Activated CD4-positive, alpha-beta T cell treated with anti-CD3 and anti-CD28 coated beads, Interleukin-2, amount 50 U/mL, for 16 hours (primary cell): ENCODE measurements at regions not wholly inside any gene's neighbourhood (a gene's known extent, or its start where the extent isn't known, plus 50 kb on each side); places are given as distances from the start of the nearest gene placed in this dataset.
"Not testable (repeated sequence)": the region's sequence is repeated elsewhere in the genome, so short reads cannot be mapped to it uniquely, and the experiment has no call there.

Source experiments
- DNase-seq: peaks from one replicate; pipeline ENCODE4 v3.0.0-alpha.2; 2020

GRCh38 chr4:115537387-115537786, 424.0 kb upstream of the NDST4 start:
- DNase-seq, result no peak

GRCh38 chr4:115529126-115529525, 415.7 kb upstream of the NDST4 start:
- no peak for DNase-seq

DNA sequence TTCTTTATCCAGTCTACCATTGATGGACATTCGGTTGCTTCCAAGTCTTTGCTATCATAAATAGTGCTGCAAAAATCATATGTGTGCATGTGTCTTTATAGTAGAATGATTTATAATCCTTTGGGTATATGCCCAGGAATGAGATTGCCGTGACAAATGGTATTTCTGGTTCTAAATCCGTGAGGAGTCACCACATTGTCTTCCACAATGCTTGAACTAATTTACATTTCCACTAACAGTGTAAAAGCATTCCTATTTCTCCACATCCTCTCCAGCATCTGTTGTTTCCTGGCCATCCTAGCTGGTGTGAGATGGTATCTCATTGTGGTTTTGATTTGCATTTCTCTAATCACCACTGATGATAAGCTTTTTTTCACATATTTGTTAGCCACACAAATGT, 406.1 kb upstream of the NDST4 start:
- DNase-seq, result not testable (repeated sequence)

DNA sequence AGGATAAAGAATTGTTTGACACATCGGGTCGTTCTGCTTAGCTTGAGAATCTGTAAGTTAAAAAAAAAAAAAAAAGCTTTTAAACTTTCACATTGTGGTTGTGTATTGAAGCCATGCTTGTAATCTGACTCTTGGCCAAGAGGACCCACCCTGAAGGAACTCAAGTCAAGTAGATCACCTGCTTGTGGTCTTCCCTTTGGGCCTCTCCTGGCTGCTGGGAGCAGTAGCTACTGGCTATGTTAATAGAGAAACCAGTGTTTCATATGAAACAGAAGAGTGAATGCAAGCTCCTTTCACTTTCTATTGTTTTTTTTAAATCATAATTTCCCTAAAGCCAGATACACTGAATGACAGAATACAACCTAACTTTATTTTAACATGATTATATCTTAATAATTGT, 402.4 kb upstream of the NDST4 start:
- no peak for DNase-seq

GRCh38 chr4:115515366-115515765, 401.9 kb upstream of the NDST4 start:
- no peak for DNase-seq

DNA sequence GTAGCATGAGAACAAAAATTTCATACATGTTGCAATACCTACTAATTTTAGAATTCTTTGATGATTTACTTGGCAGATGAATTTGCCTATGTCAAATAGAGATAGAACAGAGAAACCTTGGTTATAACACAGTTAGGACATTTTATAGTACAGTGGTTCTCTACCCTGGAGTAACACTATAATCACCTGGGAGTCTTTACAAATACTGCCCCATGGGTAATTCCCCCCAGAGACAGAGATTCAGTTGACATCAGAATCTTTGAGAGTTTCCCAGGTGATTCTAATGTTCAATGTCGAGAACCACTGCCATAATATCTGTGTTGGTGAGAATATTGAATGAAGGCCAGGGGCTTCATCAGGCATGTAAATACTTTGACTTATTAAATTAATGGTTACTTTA, 401.3 kb upstream of the NDST4 start:
- no peak for DNase-seq

DNA sequence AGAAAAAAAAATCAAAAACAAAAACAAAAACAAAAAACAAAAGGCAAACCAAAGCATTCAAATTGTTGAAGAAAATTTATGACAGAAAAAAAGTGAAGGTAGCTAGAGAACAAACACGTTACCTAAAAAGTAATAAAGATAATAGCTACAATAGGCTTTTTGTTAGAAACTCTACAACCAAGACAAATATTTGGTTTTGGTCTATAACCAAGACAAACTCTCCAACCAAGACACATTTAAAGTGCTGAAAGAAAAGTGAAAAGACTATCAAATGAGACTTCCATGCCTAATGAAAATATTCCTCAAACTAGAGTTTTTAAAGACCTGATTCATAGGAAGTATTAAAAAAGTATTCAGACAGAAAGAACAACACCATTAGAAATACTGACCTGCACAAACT, 391.9 kb upstream of the NDST4 start:
- no peak for DNase-seq

DNA sequence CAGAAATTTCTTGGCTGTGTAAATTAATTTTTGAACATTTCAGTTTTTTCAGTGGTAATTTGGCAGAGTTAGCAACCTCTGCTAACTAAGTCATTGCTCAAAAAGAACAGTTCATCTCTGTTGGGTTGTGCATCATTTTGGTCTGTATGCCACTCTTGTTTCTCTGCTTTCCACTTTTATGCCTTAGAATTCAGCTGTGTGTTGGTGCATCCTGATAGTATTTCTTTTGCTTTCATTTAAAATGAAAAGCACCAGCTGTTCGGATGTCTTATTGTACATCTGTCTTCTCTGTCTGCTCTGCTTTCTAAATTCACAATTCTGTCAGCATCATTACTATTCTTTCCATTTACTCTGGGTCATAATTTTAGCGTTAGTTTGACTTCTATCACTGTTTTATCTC, 388.2 kb upstream of the NDST4 start:
- DNase-seq, result no peak

DNA sequence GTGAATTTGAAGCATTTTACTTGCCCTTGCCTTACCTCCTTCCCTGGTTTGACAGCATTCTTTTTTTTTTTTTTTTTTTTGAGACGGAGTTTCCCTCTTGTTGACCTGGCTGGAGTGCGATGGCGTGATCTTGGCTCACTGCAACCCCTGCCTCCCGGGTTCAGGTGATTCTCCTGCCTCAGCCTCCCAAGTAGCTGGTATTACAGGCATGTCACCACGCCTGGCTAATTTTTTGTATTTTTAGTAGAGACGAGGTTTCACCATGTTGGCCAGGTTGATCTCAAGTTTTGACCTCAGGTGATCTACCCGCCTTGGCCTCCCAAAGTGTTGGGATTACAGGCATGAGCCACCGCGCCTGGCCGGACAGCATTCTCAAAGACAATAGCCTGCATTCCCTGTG, 380.4 kb upstream of the NDST4 start:
- DNase-seq, result not testable (repeated sequence)

GRCh38 chr4:115491686-115492085, 378.3 kb upstream of the NDST4 start:
- no peak for DNase-seq

GRCh38 chr4:115489279-115489678, 375.9 kb upstream of the NDST4 start:
- DNase-seq, result no peak

- no peak for DNase-seq
These were observed 372.0 kb upstream of the NDST4 start for GRCh38 chr4:115485402-115485801.

DNA sequence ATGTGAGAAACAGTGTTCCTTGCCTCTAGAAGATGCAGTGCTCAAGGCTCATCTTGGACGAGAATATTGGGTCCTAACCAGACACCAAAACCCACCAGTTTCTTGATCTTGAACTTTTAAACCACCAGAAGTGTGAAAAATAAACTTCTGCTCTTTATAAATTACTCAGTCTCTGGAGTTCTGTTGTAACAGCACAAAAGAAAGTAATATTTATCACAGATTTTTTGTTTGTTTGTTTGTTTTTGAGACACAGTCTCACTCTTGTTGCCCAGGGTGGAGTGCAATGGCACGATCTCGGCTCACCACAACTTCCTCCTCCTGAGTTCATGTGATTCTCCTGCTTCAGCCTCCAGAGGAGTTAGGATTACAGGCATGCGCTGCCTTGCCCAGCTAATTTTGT, 371.1 kb upstream of the NDST4 start:
- DNase-seq, result no peak

- DNase-seq, result no peak
These were observed 357.3 kb upstream of the NDST4 start for GRCh38 chr4:115470763-115471162.

- DNase-seq, result not testable (repeated sequence)
These were observed 345.9 kb upstream of the NDST4 start for GRCh38 chr4:115459301-115459700.

GRCh38 chr4:115456231-115456630, 342.8 kb upstream of the NDST4 start:
- DNase-seq, result no peak

GRCh38 chr4:115454228-115454627, 340.8 kb upstream of the NDST4 start:
- DNase-seq, result no peak

DNA sequence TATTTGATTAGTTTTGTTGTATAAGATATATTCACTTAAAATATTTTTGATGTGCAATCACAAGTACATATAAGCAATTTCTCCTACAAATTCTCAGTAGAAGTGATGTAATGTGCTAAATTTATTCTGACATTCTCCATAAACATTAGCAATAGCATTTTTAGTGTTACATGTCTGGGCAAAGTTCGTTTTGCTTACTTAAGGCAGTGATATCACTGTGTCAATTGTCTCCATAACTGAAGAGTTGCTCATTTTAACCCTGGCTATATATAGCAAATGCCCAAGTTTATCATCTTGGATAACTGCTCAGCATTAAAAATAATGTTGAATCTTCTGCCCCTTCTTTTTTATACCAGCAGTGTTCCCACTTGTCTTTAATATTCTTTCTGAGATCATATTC, 340.0 kb upstream of the NDST4 start:
- DNase-seq, result no peak

DNA sequence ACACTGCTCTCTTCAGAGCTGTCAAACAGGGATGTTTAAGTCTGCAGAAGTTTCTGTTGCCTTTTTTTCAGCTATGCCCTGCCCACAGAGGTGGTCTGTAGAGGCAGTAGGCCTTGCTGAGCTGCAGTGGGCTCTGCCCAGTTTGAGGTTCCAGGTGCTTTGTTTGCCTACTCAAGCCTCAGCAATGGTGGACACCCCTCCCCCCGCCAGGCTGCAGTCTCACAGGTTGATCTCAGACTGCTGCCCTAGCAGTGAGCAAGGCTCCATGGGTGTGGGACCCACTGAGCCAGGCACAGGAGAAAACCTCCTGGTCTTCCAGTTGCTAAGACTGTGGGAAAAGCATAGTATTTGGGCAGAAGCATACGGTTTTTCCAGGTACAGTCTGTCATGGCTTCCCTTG, 338.8 kb upstream of the NDST4 start:
- not testable (repeated sequence) for DNase-seq

DNA sequence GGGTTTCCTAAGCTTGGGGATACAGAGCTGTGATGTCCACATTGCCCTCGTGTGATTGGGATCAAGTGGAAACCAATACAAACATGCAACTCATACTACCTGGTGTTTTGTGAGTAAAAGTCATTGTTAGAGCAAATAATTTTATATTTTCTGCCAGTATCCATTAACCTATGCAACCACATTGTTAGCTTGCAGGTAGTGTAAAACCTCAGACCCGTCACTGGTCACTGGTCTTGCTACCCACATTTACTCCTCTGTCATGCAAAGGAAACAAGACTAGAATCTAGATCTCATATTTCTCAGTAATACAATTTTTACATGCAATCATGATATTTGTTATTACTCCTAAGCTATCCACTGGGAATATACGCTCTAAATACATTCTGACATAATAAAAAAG, 324.3 kb upstream of the NDST4 start:
- DNase-seq, result no peak

DNA sequence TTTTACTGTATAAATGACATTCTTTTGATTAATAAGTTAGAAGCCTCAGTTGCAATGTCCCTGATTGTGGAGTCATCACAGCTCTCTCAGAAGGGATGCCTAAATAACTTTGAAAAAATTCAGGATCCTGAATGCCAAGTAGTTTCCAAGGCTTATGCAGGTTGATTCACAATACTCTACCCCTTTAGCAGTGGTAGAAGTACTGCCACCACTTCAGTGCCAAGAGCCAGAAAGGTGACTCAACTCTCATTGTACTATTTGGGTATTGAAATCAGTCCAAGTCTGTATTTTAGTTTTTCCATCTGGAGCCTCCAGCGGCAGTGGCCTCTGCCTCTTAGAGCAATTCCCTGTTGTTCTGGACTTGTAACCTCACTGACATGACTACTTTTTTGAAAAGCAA, 320.1 kb upstream of the NDST4 start:
- no peak for DNase-seq

GRCh38 chr4:115430024-115430423, 316.6 kb upstream of the NDST4 start:
- DNase-seq, result no peak

DNA sequence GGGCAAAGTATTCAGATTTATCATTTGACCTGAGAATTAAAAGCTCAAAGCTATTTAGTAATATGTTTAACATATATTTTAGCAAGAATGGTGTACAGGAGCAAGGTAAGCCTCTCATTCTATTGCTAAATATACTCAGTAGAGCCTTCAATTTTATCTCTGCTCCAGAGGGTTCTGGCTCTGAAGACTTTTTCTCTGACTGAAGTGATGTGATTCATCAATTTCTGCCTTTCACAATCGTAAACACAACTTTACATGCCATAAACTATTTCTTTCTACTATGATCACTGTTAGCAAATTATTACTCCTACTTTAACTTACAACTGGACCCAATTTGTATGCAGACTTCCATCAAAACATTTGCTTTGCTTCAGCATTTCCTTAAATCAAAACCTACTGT, 315.0 kb upstream of the NDST4 start:
- DNase-seq, result no peak

DNA sequence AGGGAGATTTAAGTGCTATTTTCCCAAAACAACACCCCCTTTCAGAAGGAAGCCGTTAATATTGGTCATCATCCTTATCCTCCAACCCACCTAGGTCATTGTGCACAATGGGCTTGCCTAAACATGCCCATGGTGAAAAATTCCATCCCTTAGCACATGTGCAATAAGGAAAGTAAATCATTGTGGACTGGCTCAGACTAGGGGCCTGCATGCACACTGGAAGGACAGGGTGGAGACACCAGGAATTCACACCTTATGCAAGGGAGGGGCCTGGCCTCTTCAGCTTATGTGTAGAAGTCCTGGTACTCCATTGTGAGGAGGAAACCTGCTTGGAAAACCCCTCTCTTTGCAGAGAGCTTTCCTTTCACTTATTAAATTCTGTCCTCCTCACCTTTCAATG, 311.4 kb upstream of the NDST4 start:
- DNase-seq, result no peak

- no peak for DNase-seq
These were observed 305.4 kb upstream of the NDST4 start for GRCh38 chr4:115418635-115419396.
